ENCODE measurements at regions not wholly inside any gene's neighbourhood (a gene's known extent, or its start where the extent isn't known, plus 50 kb on each side); places are given as distances from the start of the nearest gene placed in this dataset.

- intact Hi-C loops (cut with micrococcal nuclease; ENCODE audit: unreplicated experiment), result no loop called here
- TF ChIP-seq EZH2 (IDR thresholded peaks at IDR 0.05; ENCODE audit: borderline replicate concordance, low read depth, low read length, poor library complexity, severe bottlenecking) (no peak), CTCF (conservative IDR thresholded peaks at IDR 0.05; ENCODE audit: low read depth, low read length) (no peak)
- H3K9me3 ChIP-seq (ENCODE audit: low read depth, low read length, poor library complexity, severe bottlenecking), result no peaks in the 10 kb centered on the region
- H3K27ac ChIP-seq (ENCODE audit: low read depth, low read length, poor library complexity, severe bottlenecking), result peak overlapping the region; percentile 3
- no peak overlapping the region for H3K4me3 ChIP-seq (ENCODE audit: low read depth, low read length, poor library complexity, severe bottlenecking)
- no peaks in the 10 kb centered on the region for H3K27me3 ChIP-seq (replicated peaks; ENCODE audit: insufficient read depth, low read depth, low read length, poor library complexity)
- ChIA-PET POLR2A (ENCODE audit: low non-redundant PET) (no interaction called here), CTCF (no interaction called here)
- peaks cover 8% of the 10 kb centered on the region for H3K4me1 ChIP-seq (ENCODE audit: insufficient read depth, low read length, poor library complexity, severe bottlenecking)
- no TSS peak for BruUV-seq (replicated peaks)
- H3K36me3 ChIP-seq (ENCODE audit: insufficient read depth, low read length, poor library complexity, severe bottlenecking), result no peaks in the 10 kb centered on the region
- DNase-seq (ENCODE audit: low spot score), result peak; percentile 93
These were observed 649.1 kb downstream of the EPM2A start for GRCh38 chr6:145086197-145086596.

- no peak for DNase-seq (ENCODE audit: low spot score)
- no peak overlapping the region for H3K27ac ChIP-seq (ENCODE audit: low read depth, low read length, poor library complexity, severe bottlenecking)
- intact Hi-C loops (cut with micrococcal nuclease; ENCODE audit: unreplicated experiment), result no loop called here
- H3K36me3 ChIP-seq (ENCODE audit: insufficient read depth, low read length, poor library complexity, severe bottlenecking), result no peaks in the 10 kb centered on the region
- no peaks in the 10 kb centered on the region for H3K9me3 ChIP-seq (ENCODE audit: low read depth, low read length, poor library complexity, severe bottlenecking)
- TF ChIP-seq CTCF (conservative IDR thresholded peaks at IDR 0.05; ENCODE audit: low read depth, low read length) (no peak), EZH2 (IDR thresholded peaks at IDR 0.05; ENCODE audit: borderline replicate concordance, low read depth, low read length, poor library complexity, severe bottlenecking) (no peak)
- CTCF ChIA-PET, result no interaction called here
- BruUV-seq (replicated peaks), result no TSS peak
- H3K4me3 ChIP-seq (ENCODE audit: low read depth, low read length, poor library complexity, severe bottlenecking), result no peak overlapping the region
- POLR2A ChIA-PET (ENCODE audit: low non-redundant PET), result no interaction called here
- H3K4me1 ChIP-seq (ENCODE audit: insufficient read depth, low read length, poor library complexity, severe bottlenecking), result peaks cover 8% of the 10 kb centered on the region
- H3K27me3 ChIP-seq (replicated peaks; ENCODE audit: insufficient read depth, low read depth, low read length, poor library complexity), result no peaks in the 10 kb centered on the region
These were observed 648.3 kb downstream of the EPM2A start for GRCh38 chr6:145087034-145087433.

- Histone ChIP-seq H3K36me3 (ENCODE audit: insufficient read depth, low read length, poor library complexity, severe bottlenecking) (no peaks in the 10 kb centered on the region), H3K4me1 (ENCODE audit: insufficient read depth, low read length, poor library complexity, severe bottlenecking) (peaks cover 2% of the 10 kb centered on the region), H3K27ac (ENCODE audit: low read depth, low read length, poor library complexity, severe bottlenecking) (no peak overlapping the region), H3K4me3 (ENCODE audit: low read depth, low read length, poor library complexity, severe bottlenecking) (no peak overlapping the region), H3K27me3 (replicated peaks; ENCODE audit: insufficient read depth, low read depth, low read length, poor library complexity) (no peaks in the 10 kb centered on the region), H3K9me3 (ENCODE audit: low read depth, low read length, poor library complexity, severe bottlenecking) (no peaks in the 10 kb centered on the region)
- no peak for DNase-seq (ENCODE audit: low spot score)
- CTCF ChIA-PET, result no interaction called here
- intact Hi-C loops (cut with micrococcal nuclease; ENCODE audit: unreplicated experiment), result no loop called here
- TF ChIP-seq EZH2 (IDR thresholded peaks at IDR 0.05; ENCODE audit: borderline replicate concordance, low read depth, low read length, poor library complexity, severe bottlenecking) (no peak), CTCF (conservative IDR thresholded peaks at IDR 0.05; ENCODE audit: low read depth, low read length) (no peak)
- no TSS peak for BruUV-seq (replicated peaks)
- POLR2A ChIA-PET (ENCODE audit: low non-redundant PET), result no interaction called here
These were observed 644.3 kb downstream of the EPM2A start for GRCh38 chr6:145090801-145091585.
